ENCODE measurements at regions not wholly inside any gene's neighbourhood (a gene's known extent, or its start where the extent isn't known, plus 50 kb on each side); places are given as distances from the start of the nearest gene placed in this dataset.
"Not testable (repeated sequence)": the region's sequence is repeated elsewhere in the genome, so short reads cannot be mapped to it uniquely, and the experiment has no call there.

GRCh38 chr7:106354822-106355221 lies 70.0 kb upstream of the NAMPT start:
- no peaks in the 10 kb centered on the region for H3K27me3 ChIP-seq (ENCODE audit: control insufficient read depth, insufficient read depth, low read length)
- H3K27ac ChIP-seq (ENCODE audit: low read depth, low read length): no peak overlapping the region
- H3K4me1 ChIP-seq (ENCODE audit: control insufficient read depth, insufficient read depth, low read length): no peaks in the 10 kb centered on the region
- H3K4me3 ChIP-seq (ENCODE audit: low read depth, low read length): no peak overlapping the region
- H3K9me3 ChIP-seq (ENCODE audit: control insufficient read depth, insufficient read depth, low read length): no peaks in the 10 kb centered on the region
- no peaks in the 10 kb centered on the region for H3K36me3 ChIP-seq (ENCODE audit: control insufficient read depth, insufficient read depth, low read length)
- H3K9ac ChIP-seq (ENCODE audit: low read depth, low read length): no peak overlapping the region

- H3K4me1 ChIP-seq (ENCODE audit: control insufficient read depth, insufficient read depth, low read length): no peaks in the 10 kb centered on the region
- H3K4me3 ChIP-seq (ENCODE audit: low read depth, low read length): no peak overlapping the region
- no peak overlapping the region for H3K9ac ChIP-seq (ENCODE audit: low read depth, low read length)
- no peaks in the 10 kb centered on the region for H3K36me3 ChIP-seq (ENCODE audit: control insufficient read depth, insufficient read depth, low read length)
- H3K27ac ChIP-seq (ENCODE audit: low read depth, low read length): no peak overlapping the region
- no peaks in the 10 kb centered on the region for H3K9me3 ChIP-seq (ENCODE audit: control insufficient read depth, insufficient read depth, low read length)
- no peaks in the 10 kb centered on the region for H3K27me3 ChIP-seq (ENCODE audit: control insufficient read depth, insufficient read depth, low read length)
Observed at GRCh38 chr7:106353944-106354343, 69.2 kb upstream of the NAMPT start.

- Histone ChIP-seq H3K27ac (ENCODE audit: low read depth, low read length) (no peak overlapping the region), H3K4me1 (ENCODE audit: control insufficient read depth, insufficient read depth, low read length) (no peaks in the 10 kb centered on the region), H3K9me3 (ENCODE audit: control insufficient read depth, insufficient read depth, low read length) (no peaks in the 10 kb centered on the region; the same call in 1 of the 2 replicates), H3K36me3 (ENCODE audit: control insufficient read depth, insufficient read depth, low read length) (no peaks in the 10 kb centered on the region), H3K27me3 (ENCODE audit: control insufficient read depth, insufficient read depth, low read length) (no peaks in the 10 kb centered on the region), H3K4me3 (ENCODE audit: low read depth, low read length) (no peak overlapping the region), H3K9ac (ENCODE audit: low read depth, low read length) (no peak overlapping the region)
Observed at GRCh38 chr7:106348231-106348630, 63.4 kb upstream of the NAMPT start.

- H3K9ac ChIP-seq (ENCODE audit: low read depth, low read length): no peak overlapping the region
- H3K4me1 ChIP-seq (ENCODE audit: control insufficient read depth, insufficient read depth, low read length): no peaks in the 10 kb centered on the region
- no peak overlapping the region for H3K27ac ChIP-seq (ENCODE audit: low read depth, low read length)
- H3K4me3 ChIP-seq (ENCODE audit: low read depth, low read length): no peak overlapping the region
- no peaks in the 10 kb centered on the region for H3K36me3 ChIP-seq (ENCODE audit: control insufficient read depth, insufficient read depth, low read length)
- peaks cover 4% of the 10 kb centered on the region; the same call in 1 of the 2 replicates for H3K9me3 ChIP-seq (ENCODE audit: control insufficient read depth, insufficient read depth, low read length)
- H3K27me3 ChIP-seq (ENCODE audit: control insufficient read depth, insufficient read depth, low read length): no peaks in the 10 kb centered on the region
Observed at GRCh38 chr7:106347229-106347833, 62.5 kb upstream of the NAMPT start.

GRCh38 chr7:106346678-106347217 lies 62.0 kb upstream of the NAMPT start:
- Histone ChIP-seq H3K4me3 (ENCODE audit: low read depth, low read length) (no peak overlapping the region), H3K9ac (ENCODE audit: low read depth, low read length) (no peak overlapping the region), H3K4me1 (ENCODE audit: control insufficient read depth, insufficient read depth, low read length) (no peaks in the 10 kb centered on the region), H3K36me3 (ENCODE audit: control insufficient read depth, insufficient read depth, low read length) (no peaks in the 10 kb centered on the region), H3K9me3 (ENCODE audit: control insufficient read depth, insufficient read depth, low read length) (peaks cover 8% of the 10 kb centered on the region; the same call in 1 of the 2 replicates), H3K27me3 (ENCODE audit: control insufficient read depth, insufficient read depth, low read length) (no peaks in the 10 kb centered on the region), H3K27ac (ENCODE audit: low read depth, low read length) (no peak overlapping the region)

GRCh38 chr7:106346167-106346677 lies 61.4 kb upstream of the NAMPT start:
- Histone ChIP-seq H3K4me1 (ENCODE audit: control insufficient read depth, insufficient read depth, low read length) (no peaks in the 10 kb centered on the region), H3K27ac (ENCODE audit: low read depth, low read length) (no peak overlapping the region), H3K27me3 (ENCODE audit: control insufficient read depth, insufficient read depth, low read length) (no peaks in the 10 kb centered on the region), H3K9ac (ENCODE audit: low read depth, low read length) (no peak overlapping the region), H3K36me3 (ENCODE audit: control insufficient read depth, insufficient read depth, low read length) (no peaks in the 10 kb centered on the region), H3K4me3 (ENCODE audit: low read depth, low read length) (no peak overlapping the region), H3K9me3 (ENCODE audit: control insufficient read depth, insufficient read depth, low read length) (peaks cover 8% of the 10 kb centered on the region)

GRCh38 chr7:106345421-106346166 lies 60.8 kb upstream of the NAMPT start:
- H3K4me3 ChIP-seq (ENCODE audit: low read depth, low read length): no peak overlapping the region
- no peak overlapping the region for H3K27ac ChIP-seq (ENCODE audit: low read depth, low read length)
- H3K4me1 ChIP-seq (ENCODE audit: control insufficient read depth, insufficient read depth, low read length): no peaks in the 10 kb centered on the region
- H3K27me3 ChIP-seq (ENCODE audit: control insufficient read depth, insufficient read depth, low read length): no peaks in the 10 kb centered on the region
- H3K9ac ChIP-seq (ENCODE audit: low read depth, low read length): no peak overlapping the region
- peaks cover 13% of the 10 kb centered on the region for H3K9me3 ChIP-seq (ENCODE audit: control insufficient read depth, insufficient read depth, low read length)
- no peaks in the 10 kb centered on the region for H3K36me3 ChIP-seq (ENCODE audit: control insufficient read depth, insufficient read depth, low read length)

- Histone ChIP-seq H3K27me3 (ENCODE audit: control insufficient read depth, insufficient read depth, low read length) (no peaks in the 10 kb centered on the region), H3K36me3 (ENCODE audit: control insufficient read depth, insufficient read depth, low read length) (no peaks in the 10 kb centered on the region), H3K27ac (ENCODE audit: low read depth, low read length) (no peak overlapping the region), H3K4me1 (ENCODE audit: control insufficient read depth, insufficient read depth, low read length) (no peaks in the 10 kb centered on the region), H3K9me3 (ENCODE audit: control insufficient read depth, insufficient read depth, low read length) (peaks cover 17% of the 10 kb centered on the region), H3K4me3 (ENCODE audit: low read depth, low read length) (no peak overlapping the region), H3K9ac (ENCODE audit: low read depth, low read length) (no peak overlapping the region)
Observed at GRCh38 chr7:106344861-106345260, 60.1 kb upstream of the NAMPT start.

GRCh38 chr7:106344211-106344610 lies 59.4 kb upstream of the NAMPT start:
- Histone ChIP-seq H3K9me3 (ENCODE audit: control insufficient read depth, insufficient read depth, low read length) (peaks cover 17% of the 10 kb centered on the region), H3K27me3 (ENCODE audit: control insufficient read depth, insufficient read depth, low read length) (no peaks in the 10 kb centered on the region), H3K4me1 (ENCODE audit: control insufficient read depth, insufficient read depth, low read length) (no peaks in the 10 kb centered on the region), H3K36me3 (ENCODE audit: control insufficient read depth, insufficient read depth, low read length) (no peaks in the 10 kb centered on the region), H3K9ac (ENCODE audit: low read depth, low read length) (no peak overlapping the region), H3K4me3 (ENCODE audit: low read depth, low read length) (no peak overlapping the region), H3K27ac (ENCODE audit: low read depth, low read length) (no peak overlapping the region)

GRCh38 chr7:106342049-106342448 lies 57.3 kb upstream of the NAMPT start:
- H3K9ac ChIP-seq (ENCODE audit: low read depth, low read length); H3K4me1 ChIP-seq (ENCODE audit: control insufficient read depth, insufficient read depth, low read length); H3K36me3 ChIP-seq (ENCODE audit: control insufficient read depth, insufficient read depth, low read length); H3K4me3 ChIP-seq (ENCODE audit: low read depth, low read length); H3K27ac ChIP-seq (ENCODE audit: low read depth, low read length); H3K27me3 ChIP-seq (ENCODE audit: control insufficient read depth, insufficient read depth, low read length): not testable (repeated sequence)
- peaks cover 24% of the 10 kb centered on the region for H3K9me3 ChIP-seq (ENCODE audit: control insufficient read depth, insufficient read depth, low read length)

- H3K4me1 ChIP-seq (ENCODE audit: control insufficient read depth, insufficient read depth, low read length); H3K9ac ChIP-seq (ENCODE audit: low read depth, low read length); H3K27ac ChIP-seq (ENCODE audit: low read depth, low read length); H3K4me3 ChIP-seq (ENCODE audit: low read depth, low read length); H3K27me3 ChIP-seq (ENCODE audit: control insufficient read depth, insufficient read depth, low read length); H3K36me3 ChIP-seq (ENCODE audit: control insufficient read depth, insufficient read depth, low read length): not testable (repeated sequence)
- peaks cover 31% of the 10 kb centered on the region for H3K9me3 ChIP-seq (ENCODE audit: control insufficient read depth, insufficient read depth, low read length)
Observed at GRCh38 chr7:106340247-106340596, 55.4 kb upstream of the NAMPT start.

Data from HUES48 (cell line).